ENCODE measurements at regions not wholly inside any gene's neighbourhood (a gene's known extent, or its start where the extent isn't known, plus 50 kb on each side); places are given as distances from the start of the nearest gene placed in this dataset.

GRCh38 chr10:84783386-84783785 lies 455.0 kb downstream of the CCSER2 start:
- DNase-seq (ENCODE audit: low spot score) = no peak
- ATAC-seq (ENCODE audit: low FRiP score) = no peak
- no peak for TF ChIP-seq CTCF (IDR thresholded peaks at IDR 0.05)

- TF ChIP-seq CTCF (IDR thresholded peaks at IDR 0.05) = no peak
- no peak for ATAC-seq (ENCODE audit: low FRiP score)
- no peak for DNase-seq (ENCODE audit: low spot score)
Measured at GRCh38 chr10:84783909-84784308, 455.5 kb downstream of the CCSER2 start.

GRCh38 chr10:84784749-84785148 lies 456.4 kb downstream of the CCSER2 start:
- no peak for ATAC-seq (ENCODE audit: low FRiP score)
- no peak for DNase-seq (ENCODE audit: low spot score)
- TF ChIP-seq CTCF (IDR thresholded peaks at IDR 0.05) = no peak

GRCh38 chr10:84789026-84789425 lies 460.6 kb downstream of the CCSER2 start:
- no peak for DNase-seq (ENCODE audit: low spot score)

GRCh38 chr10:84798312-84798711 lies 469.9 kb downstream of the CCSER2 start:
- no peak for TF ChIP-seq CTCF (IDR thresholded peaks at IDR 0.05)
- DNase-seq (ENCODE audit: low spot score) (no peak), ATAC-seq (ENCODE audit: low FRiP score) (no peak)

More at GRCh38 chr10:84789026-84789425, 460.6 kb downstream of the CCSER2 start:
- TF ChIP-seq CTCF (IDR thresholded peaks at IDR 0.05) = no peak
- no peak for ATAC-seq (ENCODE audit: low FRiP score)

- ATAC-seq (ENCODE audit: low FRiP score) (no peak), DNase-seq (ENCODE audit: low spot score) (no peak)
- no peak for TF ChIP-seq CTCF (IDR thresholded peaks at IDR 0.05)
Measured at GRCh38 chr10:84801156-84801555, 472.8 kb downstream of the CCSER2 start.

- TF ChIP-seq CTCF (IDR thresholded peaks at IDR 0.05) = no peak
- ATAC-seq (ENCODE audit: low FRiP score) (no peak), DNase-seq (ENCODE audit: low spot score) (no peak)
Measured at GRCh38 chr10:84801916-84802315, 473.5 kb downstream of the CCSER2 start.
